ENCODE measurements at regions not wholly inside any gene's neighbourhood (a gene's known extent, or its start where the extent isn't known, plus 50 kb on each side); places are given as distances from the start of the nearest gene placed in this dataset.

GRCh38 chr4:45399116-45399515 is 672.8 kb upstream of the GNPDA2 start:
- no peak overlapping the region for H3K4me3 ChIP-seq
- no peak overlapping the region for H3K4me2 ChIP-seq
- no peaks in the 10 kb centered on the region for H3K36me3 ChIP-seq
- no peaks in the 10 kb centered on the region for H3K4me1 ChIP-seq
- no peaks in the 10 kb centered on the region for H4K20me1 ChIP-seq
- no peak for TF ChIP-seq Cebpa-rat (IDR thresholded peaks at IDR 0.05)
- H3K9me3 ChIP-seq, result peaks cover 7% of the 10 kb centered on the region; the same call in 1 of the 2 replicates
- H3K27ac ChIP-seq, result no peak overlapping the region
- no peak overlapping the region for H3K9ac ChIP-seq
- H3K27me3 ChIP-seq, result no peaks in the 10 kb centered on the region

- no peak overlapping the region for H3K27ac ChIP-seq
- H3K4me2 ChIP-seq, result no peak overlapping the region
- no peaks in the 10 kb centered on the region for H3K27me3 ChIP-seq
- TF ChIP-seq Cebpa-rat (IDR thresholded peaks at IDR 0.05), result no peak
- H3K9ac ChIP-seq, result no peak overlapping the region
- no peaks in the 10 kb centered on the region for H3K9me3 ChIP-seq
- no peaks in the 10 kb centered on the region for H4K20me1 ChIP-seq
- H3K4me3 ChIP-seq, result no peak overlapping the region
- H3K4me1 ChIP-seq, result no peaks in the 10 kb centered on the region
- H3K36me3 ChIP-seq, result no peaks in the 10 kb centered on the region
Measured at GRCh38 chr4:45385306-45385705, 659.0 kb upstream of the GNPDA2 start.

GRCh38 chr4:45370408-45370807 is 644.1 kb upstream of the GNPDA2 start:
- Histone ChIP-seq H3K4me2 (no peak overlapping the region), H3K9ac (no peak overlapping the region), H4K20me1 (no peaks in the 10 kb centered on the region), H3K36me3 (no peaks in the 10 kb centered on the region), H3K4me3 (no peak overlapping the region), H3K27ac (no peak overlapping the region), H3K27me3 (no peaks in the 10 kb centered on the region), H3K4me1 (no peaks in the 10 kb centered on the region), H3K9me3 (no peaks in the 10 kb centered on the region)
- no peak for TF ChIP-seq Cebpa-rat (IDR thresholded peaks at IDR 0.05)

GRCh38 chr4:45368832-45369231 is 642.5 kb upstream of the GNPDA2 start:
- Histone ChIP-seq H3K36me3 (no peaks in the 10 kb centered on the region), H3K27me3 (no peaks in the 10 kb centered on the region)
- no peak for TF ChIP-seq Cebpa-rat (IDR thresholded peaks at IDR 0.05)

GRCh38 chr4:45363931-45364330 is 637.6 kb upstream of the GNPDA2 start:
- H4K20me1 ChIP-seq, result no peaks in the 10 kb centered on the region
- H3K9ac ChIP-seq, result no peak overlapping the region
- H3K4me2 ChIP-seq, result no peak overlapping the region
- no peaks in the 10 kb centered on the region for H3K27me3 ChIP-seq
- H3K4me1 ChIP-seq, result no peaks in the 10 kb centered on the region
- TF ChIP-seq Cebpa-rat (IDR thresholded peaks at IDR 0.05), result no peak
- H3K36me3 ChIP-seq, result no peaks in the 10 kb centered on the region
- no peak overlapping the region for H3K27ac ChIP-seq
- no peak overlapping the region for H3K4me3 ChIP-seq
- H3K9me3 ChIP-seq, result no peaks in the 10 kb centered on the region

More at GRCh38 chr4:45368832-45369231, 642.5 kb upstream of the GNPDA2 start:
- Histone ChIP-seq H4K20me1 (no peaks in the 10 kb centered on the region), H3K9ac (no peak overlapping the region), H3K4me3 (no peak overlapping the region), H3K27ac (no peak overlapping the region), H3K9me3 (no peaks in the 10 kb centered on the region), H3K4me2 (no peak overlapping the region), H3K4me1 (no peaks in the 10 kb centered on the region)

GRCh38 chr4:45358573-45359506 is 632.5 kb upstream of the GNPDA2 start:
- H3K4me3 ChIP-seq, result no peak overlapping the region
- H3K4me1 ChIP-seq, result no peaks in the 10 kb centered on the region
- no peak overlapping the region for H3K4me2 ChIP-seq
- H3K9ac ChIP-seq, result no peak overlapping the region
- H4K20me1 ChIP-seq, result no peaks in the 10 kb centered on the region
- H3K36me3 ChIP-seq, result no peaks in the 10 kb centered on the region
- H3K9me3 ChIP-seq, result no peaks in the 10 kb centered on the region
- no peak for TF ChIP-seq Cebpa-rat (IDR thresholded peaks at IDR 0.05)
- H3K27ac ChIP-seq, result no peak overlapping the region
- H3K27me3 ChIP-seq, result no peaks in the 10 kb centered on the region

- TF ChIP-seq Cebpa-rat (IDR thresholded peaks at IDR 0.05), result no peak
- Histone ChIP-seq H3K27ac (no peak overlapping the region), H3K36me3 (no peaks in the 10 kb centered on the region), H3K4me2 (no peak overlapping the region), H3K9me3 (no peaks in the 10 kb centered on the region), H4K20me1 (no peaks in the 10 kb centered on the region), H3K9ac (no peak overlapping the region), H3K27me3 (no peaks in the 10 kb centered on the region), H3K4me1 (no peaks in the 10 kb centered on the region), H3K4me3 (no peak overlapping the region)
Measured at GRCh38 chr4:45353161-45353560, 626.8 kb upstream of the GNPDA2 start.

- Histone ChIP-seq H3K4me1 (no peaks in the 10 kb centered on the region), H3K27me3 (no peaks in the 10 kb centered on the region), H4K20me1 (no peaks in the 10 kb centered on the region), H3K9me3 (no peaks in the 10 kb centered on the region), H3K4me3 (no peak overlapping the region), H3K4me2 (peak overlapping the region; percentile 56), H3K36me3 (no peaks in the 10 kb centered on the region), H3K27ac (peak overlapping the region; percentile 58; the same call in 1 of the 2 replicates), H3K9ac (peak overlapping the region; percentile 52; the same call in 1 of the 2 replicates)
- TF ChIP-seq Cebpa-rat (IDR thresholded peaks at IDR 0.05), result no peak
Measured at GRCh38 chr4:45350438-45350837, 624.1 kb upstream of the GNPDA2 start.

GRCh38 chr4:45349859-45350258 is 623.5 kb upstream of the GNPDA2 start:
- TF ChIP-seq Cebpa-rat (IDR thresholded peaks at IDR 0.05), result no peak
- H4K20me1 ChIP-seq, result no peaks in the 10 kb centered on the region
- H3K4me1 ChIP-seq, result no peaks in the 10 kb centered on the region
- H3K36me3 ChIP-seq, result no peaks in the 10 kb centered on the region
- H3K9me3 ChIP-seq, result no peaks in the 10 kb centered on the region
- no peak overlapping the region for H3K27ac ChIP-seq
- H3K9ac ChIP-seq, result no peak overlapping the region
- no peak overlapping the region for H3K4me3 ChIP-seq
- H3K27me3 ChIP-seq, result no peaks in the 10 kb centered on the region
- H3K4me2 ChIP-seq, result peak overlapping the region; percentile 56; the same call in 1 of the 2 replicates

GRCh38 chr4:45346816-45347435 is 620.6 kb upstream of the GNPDA2 start:
- Histone ChIP-seq H3K4me1 (no peaks in the 10 kb centered on the region), H3K4me2 (no peak overlapping the region)
- no peak for TF ChIP-seq Cebpa-rat (IDR thresholded peaks at IDR 0.05)

More at GRCh38 chr4:45346816-45347435, 620.6 kb upstream of the GNPDA2 start:
- no peaks in the 10 kb centered on the region for H3K9me3 ChIP-seq
- no peak overlapping the region for H3K4me3 ChIP-seq
- H3K27me3 ChIP-seq, result no peaks in the 10 kb centered on the region
- no peaks in the 10 kb centered on the region for H4K20me1 ChIP-seq
- no peak overlapping the region for H3K27ac ChIP-seq
- H3K9ac ChIP-seq, result no peak overlapping the region
- H3K36me3 ChIP-seq, result no peaks in the 10 kb centered on the region
